GM10266 (cell line): ENCODE measurements at regions not wholly inside any gene's neighbourhood (a gene's known extent, or its start where the extent isn't known, plus 50 kb on each side); places are given as distances from the start of the nearest gene placed in this dataset.

Experiments used
- DNase-seq: peaks from one replicate; pipeline ENCODE4 v3.0.0; 2012; ENCODE audit errors: extremely low spot score
- TF ChIP-seq, protein P1 (sequence below): IDR thresholded peaks from 2 replicates; pipeline ENCODE4 v1.5.1; 2012; ENCODE audit warnings: mild to moderate bottlenecking, low read depth; ENCODE audit not compliant: control insufficient read depth, insufficient read depth; ENCODE audit errors: missing control alignments

- DNase-seq = no peak
- TF ChIP-seq, protein P1, sequence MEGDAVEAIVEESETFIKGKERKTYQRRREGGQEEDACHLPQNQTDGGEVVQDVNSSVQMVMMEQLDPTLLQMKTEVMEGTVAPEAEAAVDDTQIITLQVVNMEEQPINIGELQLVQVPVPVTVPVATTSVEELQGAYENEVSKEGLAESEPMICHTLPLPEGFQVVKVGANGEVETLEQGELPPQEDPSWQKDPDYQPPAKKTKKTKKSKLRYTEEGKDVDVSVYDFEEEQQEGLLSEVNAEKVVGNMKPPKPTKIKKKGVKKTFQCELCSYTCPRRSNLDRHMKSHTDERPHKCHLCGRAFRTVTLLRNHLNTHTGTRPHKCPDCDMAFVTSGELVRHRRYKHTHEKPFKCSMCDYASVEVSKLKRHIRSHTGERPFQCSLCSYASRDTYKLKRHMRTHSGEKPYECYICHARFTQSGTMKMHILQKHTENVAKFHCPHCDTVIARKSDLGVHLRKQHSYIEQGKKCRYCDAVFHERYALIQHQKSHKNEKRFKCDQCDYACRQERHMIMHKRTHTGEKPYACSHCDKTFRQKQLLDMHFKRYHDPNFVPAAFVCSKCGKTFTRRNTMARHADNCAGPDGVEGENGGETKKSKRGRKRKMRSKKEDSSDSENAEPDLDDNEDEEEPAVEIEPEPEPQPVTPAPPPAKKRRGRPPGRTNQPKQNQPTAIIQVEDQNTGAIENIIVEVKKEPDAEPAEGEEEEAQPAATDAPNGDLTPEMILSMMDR = no peak
Observed at GRCh38 chr5:112684121-112684520, 53.6 kb upstream of the APC start.

DNA sequence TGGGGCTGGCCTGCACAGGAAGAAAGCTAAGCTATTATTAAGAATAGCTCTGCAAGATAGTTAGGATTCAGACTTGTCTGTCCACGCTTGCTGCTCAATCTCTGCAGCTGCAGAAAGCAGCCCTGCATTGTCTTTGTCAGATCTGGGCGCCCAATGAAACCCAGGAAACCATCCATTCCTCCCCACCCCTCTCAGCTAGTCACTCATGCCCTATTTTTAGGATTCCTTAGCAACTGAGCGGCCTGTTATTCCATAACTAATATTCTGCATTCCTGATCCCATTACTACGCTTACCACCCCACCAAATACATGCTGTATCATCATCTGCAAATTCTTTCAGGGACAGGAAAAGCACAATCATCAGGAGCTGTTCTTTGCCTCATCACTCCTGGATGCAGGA lies 52.9 kb upstream of the APC start:
- no peak for DNase-seq
- TF ChIP-seq, protein P1 = no peak

- TF ChIP-seq, protein P1 = no peak
- DNase-seq = no peak
Observed at GRCh38 chr5:112685386-112685785, 52.3 kb upstream of the APC start.

DNA sequence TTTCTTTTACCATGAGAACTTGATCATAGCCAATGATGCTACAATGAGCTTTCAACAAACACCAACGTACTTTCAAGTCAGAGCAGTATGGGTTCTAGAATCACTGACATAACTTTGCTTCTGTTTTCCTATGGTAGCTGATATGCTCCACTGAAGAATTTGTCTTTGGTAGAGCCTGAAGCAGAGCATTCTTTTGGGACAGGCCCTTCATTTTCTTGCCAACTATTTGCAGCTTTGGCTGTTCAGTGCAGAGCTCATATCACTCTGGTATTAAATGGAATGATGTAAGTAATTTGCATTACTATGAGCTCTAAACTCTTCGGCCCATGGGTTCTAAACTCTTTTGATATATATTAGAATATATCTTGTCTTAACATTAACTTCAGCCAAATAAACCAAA lies 51.8 kb upstream of the APC start:
- TF ChIP-seq, protein P1 = no peak
- no peak for DNase-seq

GRCh38 chr5:112686675-112687074 lies 51.0 kb upstream of the APC start:
- TF ChIP-seq, protein P1 = no peak
- no peak for DNase-seq

DNA sequence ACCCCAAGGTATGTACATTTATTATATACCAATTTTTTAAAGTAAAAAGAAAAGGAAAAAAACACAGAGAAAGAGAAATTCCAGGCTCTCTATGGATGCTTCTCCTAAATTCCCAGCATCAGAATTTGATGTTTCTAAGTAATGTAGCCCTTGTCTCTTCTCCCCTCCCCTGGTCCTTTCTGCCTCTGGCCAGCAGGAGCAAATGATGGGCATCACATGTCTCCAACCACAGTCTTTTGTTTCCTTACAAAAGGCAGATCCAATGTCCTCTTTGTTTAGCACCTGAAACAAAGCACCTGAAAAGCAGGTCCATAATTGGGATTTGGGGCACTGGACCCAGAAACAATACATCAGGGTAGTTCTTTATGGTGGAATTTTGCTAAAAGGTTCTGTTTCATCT lies 50.4 kb upstream of the APC start:
- TF ChIP-seq, protein P1 = no peak
- DNase-seq = no peak
